IPS DF 19.7 (cell line): ENCODE measurements at regions not wholly inside any gene's neighbourhood (a gene's known extent, or its start where the extent isn't known, plus 50 kb on each side); places are given as distances from the start of the nearest gene placed in this dataset.

Experiments
- DNase-seq: peaks from one replicate; pipeline ENCODE4 v3.0.0-alpha.2; 2013; ENCODE audit warnings: low read depth, low spot score

- DNase-seq = no peak
These were observed 106.5 kb downstream of the CDH26 start for GRCh38 chr20:60064554-60065196.

- DNase-seq = no peak
These were observed 107.7 kb downstream of the CDH26 start for GRCh38 chr20:60065741-60066437.

GRCh38 chr20:60066438-60066823, 108.2 kb downstream of the CDH26 start:
- no peak for DNase-seq

- DNase-seq = no peak
These were observed 110.3 kb downstream of the CDH26 start for GRCh38 chr20:60068509-60068908.

GRCh38 chr20:60069656-60070055, 111.4 kb downstream of the CDH26 start:
- no peak for DNase-seq

- no peak for DNase-seq
These were observed 112.6 kb downstream of the CDH26 start for GRCh38 chr20:60070791-60071190.

- no peak for DNase-seq
These were observed 113.7 kb downstream of the CDH26 start for GRCh38 chr20:60071965-60072364.

- no peak for DNase-seq
These were observed 114.9 kb downstream of the CDH26 start for GRCh38 chr20:60073086-60073485.

GRCh38 chr20:60073504-60073903, 115.3 kb downstream of the CDH26 start:
- no peak for DNase-seq

- no peak for DNase-seq
These were observed 116.1 kb downstream of the CDH26 start for GRCh38 chr20:60074276-60074675.

GRCh38 chr20:60078351-60079250, 120.4 kb downstream of the CDH26 start:
- DNase-seq = no peak

GRCh38 chr20:60080401-60080800, 122.2 kb downstream of the CDH26 start:
- no peak for DNase-seq

- DNase-seq = no peak
These were observed 127.4 kb downstream of the CDH26 start for GRCh38 chr20:60085551-60086132.

- DNase-seq = no peak
These were observed 128.8 kb downstream of the CDH26 start for GRCh38 chr20:60086821-60087562.

GRCh38 chr20:60087563-60088105, 129.4 kb downstream of the CDH26 start:
- DNase-seq = no peak

- no peak for DNase-seq
These were observed 130.0 kb downstream of the CDH26 start for GRCh38 chr20:60088236-60088635.

GRCh38 chr20:60090631-60091030, 132.4 kb downstream of the CDH26 start:
- DNase-seq = no peak

GRCh38 chr20:60091305-60091704, 133.1 kb downstream of the CDH26 start:
- no peak for DNase-seq

- no peak for DNase-seq
These were observed 133.6 kb downstream of the CDH26 start for GRCh38 chr20:60091861-60092260.

- no peak for DNase-seq
These were observed 134.5 kb downstream of the CDH26 start for GRCh38 chr20:60092729-60093128.

- no peak for DNase-seq
These were observed 137.2 kb downstream of the CDH26 start for GRCh38 chr20:60095456-60095855.
